ENCODE measurements at regions not wholly inside any gene's neighbourhood (a gene's known extent, or its start where the extent isn't known, plus 50 kb on each side); places are given as distances from the start of the nearest gene placed in this dataset.

DNA sequence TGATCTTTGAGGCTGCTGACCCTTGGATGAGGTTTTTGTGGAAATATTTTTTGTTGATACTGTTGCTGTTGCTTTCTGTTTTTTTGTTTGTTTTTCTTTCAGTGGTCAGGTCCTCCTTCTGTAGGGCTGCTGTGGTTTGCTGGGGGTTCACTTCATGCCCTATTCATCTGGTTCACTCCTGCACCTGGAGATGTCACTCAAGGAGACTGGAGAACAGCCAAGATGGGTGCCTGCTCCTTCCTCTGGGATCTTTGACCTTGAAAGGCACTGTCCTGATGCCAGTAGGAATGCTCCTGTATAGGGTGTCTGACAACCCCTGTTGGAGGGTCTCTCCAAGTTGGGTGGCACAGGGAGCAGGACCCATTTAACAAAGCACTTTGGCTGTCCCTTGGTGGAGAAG is 67.0 kb upstream of the ACTBL2 start:
- TF ChIP-seq, protein P1, sequence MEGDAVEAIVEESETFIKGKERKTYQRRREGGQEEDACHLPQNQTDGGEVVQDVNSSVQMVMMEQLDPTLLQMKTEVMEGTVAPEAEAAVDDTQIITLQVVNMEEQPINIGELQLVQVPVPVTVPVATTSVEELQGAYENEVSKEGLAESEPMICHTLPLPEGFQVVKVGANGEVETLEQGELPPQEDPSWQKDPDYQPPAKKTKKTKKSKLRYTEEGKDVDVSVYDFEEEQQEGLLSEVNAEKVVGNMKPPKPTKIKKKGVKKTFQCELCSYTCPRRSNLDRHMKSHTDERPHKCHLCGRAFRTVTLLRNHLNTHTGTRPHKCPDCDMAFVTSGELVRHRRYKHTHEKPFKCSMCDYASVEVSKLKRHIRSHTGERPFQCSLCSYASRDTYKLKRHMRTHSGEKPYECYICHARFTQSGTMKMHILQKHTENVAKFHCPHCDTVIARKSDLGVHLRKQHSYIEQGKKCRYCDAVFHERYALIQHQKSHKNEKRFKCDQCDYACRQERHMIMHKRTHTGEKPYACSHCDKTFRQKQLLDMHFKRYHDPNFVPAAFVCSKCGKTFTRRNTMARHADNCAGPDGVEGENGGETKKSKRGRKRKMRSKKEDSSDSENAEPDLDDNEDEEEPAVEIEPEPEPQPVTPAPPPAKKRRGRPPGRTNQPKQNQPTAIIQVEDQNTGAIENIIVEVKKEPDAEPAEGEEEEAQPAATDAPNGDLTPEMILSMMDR (IDR thresholded peaks at IDR 0.05; ENCODE audit: low read depth, low read length), result no peak
- TF ChIP-seq POLR2A (IDR thresholded peaks at IDR 0.05; ENCODE audit: extremely low read depth, insufficient read length), result no peak
- TF ChIP-seq, protein P2, sequence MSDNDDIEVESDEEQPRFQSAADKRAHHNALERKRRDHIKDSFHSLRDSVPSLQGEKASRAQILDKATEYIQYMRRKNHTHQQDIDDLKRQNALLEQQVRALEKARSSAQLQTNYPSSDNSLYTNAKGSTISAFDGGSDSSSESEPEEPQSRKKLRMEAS (IDR thresholded peaks at IDR 0.05; ENCODE audit: low read depth, low read length), result no peak
